HG03575 (cell line): ENCODE measurements at regions not wholly inside any gene's neighbourhood (a gene's known extent, or its start where the extent isn't known, plus 50 kb on each side); places are given as distances from the start of the nearest gene placed in this dataset.
"Not testable (repeated sequence)": the region's sequence is repeated elsewhere in the genome, so short reads cannot be mapped to it uniquely, and the experiment has no call there.

ENCODE experiments used
- ATAC-seq: cut with Tn5 transposase; IDR thresholded peaks from one replicate; pipeline ENCODE4 v1.9.1; 2021; ENCODE audit not compliant: unreplicated experiment, insufficient number of reproducible peaks, low FRiP score; ENCODE audit errors: extremely low read depth

GRCh38 chr4:130675266-130675665 lies 1579.3 kb downstream of the C4orf33 start:
- no peak for ATAC-seq

- ATAC-seq, result no peak
Measured at GRCh38 chr4:130689181-130689580, 1593.2 kb downstream of the C4orf33 start.

- ATAC-seq, result no peak
Measured at GRCh38 chr4:130698251-130698650, 1602.3 kb downstream of the C4orf33 start.

GRCh38 chr4:130699004-130699403 lies 1603.1 kb downstream of the C4orf33 start:
- ATAC-seq, result no peak

- no peak for ATAC-seq
Measured at GRCh38 chr4:130703211-130703935, 1607.4 kb downstream of the C4orf33 start.

- no peak for ATAC-seq
Measured at GRCh38 chr4:130705023-130705422, 1609.1 kb downstream of the C4orf33 start.

- no peak for ATAC-seq
Measured at GRCh38 chr4:130712038-130712437, 1616.1 kb downstream of the C4orf33 start.

- ATAC-seq, result no peak
Measured at GRCh38 chr4:130714006-130714405, 1618.1 kb downstream of the C4orf33 start.

GRCh38 chr4:130722361-130722760 lies 1626.4 kb downstream of the C4orf33 start:
- no peak for ATAC-seq

GRCh38 chr4:130736436-130737185 lies 1640.7 kb downstream of the C4orf33 start:
- no peak for ATAC-seq

GRCh38 chr4:130738233-130738632 lies 1642.3 kb downstream of the C4orf33 start:
- ATAC-seq, result no peak

GRCh38 chr4:130747842-130748241 lies 1651.9 kb downstream of the C4orf33 start:
- ATAC-seq, result no peak

GRCh38 chr4:130753926-130754325 lies 1658.0 kb downstream of the C4orf33 start:
- no peak for ATAC-seq

- ATAC-seq, result no peak
Measured at GRCh38 chr4:130760246-130760645, 1664.3 kb downstream of the C4orf33 start.

GRCh38 chr4:130767384-130767783 lies 1671.4 kb downstream of the C4orf33 start:
- not testable (repeated sequence) for ATAC-seq

- not testable (repeated sequence) for ATAC-seq
Measured at GRCh38 chr4:130772966-130773365, 1677.0 kb downstream of the C4orf33 start.

- ATAC-seq, result no peak
Measured at GRCh38 chr4:130808492-130808891, 1712.5 kb downstream of the C4orf33 start.

GRCh38 chr4:130812117-130812765 lies 1716.3 kb downstream of the C4orf33 start:
- ATAC-seq, result no peak

- ATAC-seq, result no peak
Measured at GRCh38 chr4:130814896-130815295, 1718.9 kb downstream of the C4orf33 start.

GRCh38 chr4:130820448-130820847 lies 1724.5 kb downstream of the C4orf33 start:
- ATAC-seq, result no peak
